Chondrocyte (in vitro differentiated cells): ENCODE measurements at regions not wholly inside any gene's neighbourhood (a gene's known extent, or its start where the extent isn't known, plus 50 kb on each side); places are given as distances from the start of the nearest gene placed in this dataset.

Experiments used
- DNase-seq: peaks from one replicate; pipeline ENCODE4 v3.0.0; 2021; ENCODE audit warnings: mixed read lengths, low spot score
- H3K27ac Mint-ChIP-seq: one replicate; pipeline ENCODE4 v1.8.0; 2021; ENCODE audit warnings: mild to moderate bottlenecking, moderate library complexity, mixed read lengths; ENCODE audit not compliant: unreplicated experiment
- H3K27me3 Mint-ChIP-seq: 2 replicates; pipeline ENCODE4 v1.8.0; 2021; ENCODE audit warnings: low read depth, mixed read lengths
- H3K36me3 Mint-ChIP-seq: 2 replicates; pipeline ENCODE4 v1.8.0; 2021; ENCODE audit warnings: low read depth, mixed read lengths
- H3K4me1 Mint-ChIP-seq: 2 replicates; pipeline ENCODE4 v1.8.0; 2021; ENCODE audit warnings: low read depth, mild to moderate bottlenecking, mixed read lengths
- H3K4me3 Mint-ChIP-seq: one replicate; pipeline ENCODE4 v1.8.0; 2021; ENCODE audit warnings: mild to moderate bottlenecking, moderate library complexity, mixed read lengths; ENCODE audit not compliant: unreplicated experiment
- H3K9me3 Mint-ChIP-seq: 2 replicates; pipeline ENCODE4 v1.8.0; 2021; ENCODE audit warnings: low read depth, mixed read lengths
- TF ChIP-seq, protein P1 (sequence below): fragments of 200-600 bp; sonication (generic); IDR thresholded peaks from 2 replicates; pipeline ENCODE4 v1.5.0; 2021; ENCODE audit warnings: antibody characterized with exemption, mild to moderate bottlenecking, moderate library complexity

GRCh38 chr6:21455071-21455470, 138.5 kb upstream of the SOX4 start:
- Mint-ChIP-seq H3K36me3 (no peaks in the 10 kb centered on the region), H3K4me3 (no peak overlapping the region), H3K9me3 (peaks cover 3% of the 10 kb centered on the region), H3K4me1 (peaks cover 3% of the 10 kb centered on the region), H3K27ac (no peak overlapping the region), H3K27me3 (no peaks in the 10 kb centered on the region)
- no peak for DNase-seq
- TF ChIP-seq, protein P1, sequence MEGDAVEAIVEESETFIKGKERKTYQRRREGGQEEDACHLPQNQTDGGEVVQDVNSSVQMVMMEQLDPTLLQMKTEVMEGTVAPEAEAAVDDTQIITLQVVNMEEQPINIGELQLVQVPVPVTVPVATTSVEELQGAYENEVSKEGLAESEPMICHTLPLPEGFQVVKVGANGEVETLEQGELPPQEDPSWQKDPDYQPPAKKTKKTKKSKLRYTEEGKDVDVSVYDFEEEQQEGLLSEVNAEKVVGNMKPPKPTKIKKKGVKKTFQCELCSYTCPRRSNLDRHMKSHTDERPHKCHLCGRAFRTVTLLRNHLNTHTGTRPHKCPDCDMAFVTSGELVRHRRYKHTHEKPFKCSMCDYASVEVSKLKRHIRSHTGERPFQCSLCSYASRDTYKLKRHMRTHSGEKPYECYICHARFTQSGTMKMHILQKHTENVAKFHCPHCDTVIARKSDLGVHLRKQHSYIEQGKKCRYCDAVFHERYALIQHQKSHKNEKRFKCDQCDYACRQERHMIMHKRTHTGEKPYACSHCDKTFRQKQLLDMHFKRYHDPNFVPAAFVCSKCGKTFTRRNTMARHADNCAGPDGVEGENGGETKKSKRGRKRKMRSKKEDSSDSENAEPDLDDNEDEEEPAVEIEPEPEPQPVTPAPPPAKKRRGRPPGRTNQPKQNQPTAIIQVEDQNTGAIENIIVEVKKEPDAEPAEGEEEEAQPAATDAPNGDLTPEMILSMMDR: no peak

DNA sequence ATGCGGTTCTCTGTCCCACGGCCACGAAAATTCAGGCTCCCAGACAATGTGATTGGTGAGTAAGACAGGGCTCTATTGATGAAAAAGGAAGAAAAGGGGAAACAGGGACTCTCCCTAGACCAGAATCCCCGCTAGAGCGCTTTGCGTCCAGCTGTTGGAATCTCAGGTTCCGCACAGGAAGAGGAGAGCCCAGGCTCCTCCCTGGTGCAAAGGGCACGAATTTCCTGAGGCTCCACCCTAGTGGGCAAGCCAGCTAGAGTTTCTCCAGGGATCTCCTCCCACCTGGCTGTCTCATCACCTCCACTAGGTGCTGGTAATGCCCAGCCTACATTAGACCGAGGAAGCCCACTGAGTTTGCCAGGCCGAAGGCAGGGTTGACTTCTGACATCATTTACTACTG, 135.9 kb upstream of the SOX4 start:
- Mint-ChIP-seq H3K36me3 (no peaks in the 10 kb centered on the region), H3K4me1 (no peaks in the 10 kb centered on the region), H3K4me3 (no peak overlapping the region), H3K27ac (no peak overlapping the region), H3K9me3 (no peaks in the 10 kb centered on the region), H3K27me3 (no peaks in the 10 kb centered on the region)
- DNase-seq: no peak
- TF ChIP-seq, protein P1: no peak

GRCh38 chr6:21459641-21460040, 133.9 kb upstream of the SOX4 start:
- DNase-seq: no peak
- Mint-ChIP-seq H3K27me3 (no peaks in the 10 kb centered on the region), H3K27ac (no peak overlapping the region), H3K4me1 (no peaks in the 10 kb centered on the region), H3K4me3 (no peak overlapping the region), H3K9me3 (no peaks in the 10 kb centered on the region), H3K36me3 (no peaks in the 10 kb centered on the region)
- TF ChIP-seq, protein P1: no peak

GRCh38 chr6:21461844-21462518, 131.6 kb upstream of the SOX4 start:
- H3K4me1 Mint-ChIP-seq: no peaks in the 10 kb centered on the region
- TF ChIP-seq, protein P1: no peak
- H3K27me3 Mint-ChIP-seq: no peaks in the 10 kb centered on the region
- H3K27ac Mint-ChIP-seq: no peak overlapping the region
- no peaks in the 10 kb centered on the region for H3K36me3 Mint-ChIP-seq
- H3K9me3 Mint-ChIP-seq: no peaks in the 10 kb centered on the region
- DNase-seq: no peak
- no peak overlapping the region for H3K4me3 Mint-ChIP-seq

- TF ChIP-seq, protein P1: no peak
- DNase-seq: no peak
- Mint-ChIP-seq H3K27ac (no peak overlapping the region), H3K27me3 (no peaks in the 10 kb centered on the region), H3K4me3 (no peak overlapping the region), H3K4me1 (no peaks in the 10 kb centered on the region), H3K9me3 (no peaks in the 10 kb centered on the region), H3K36me3 (no peaks in the 10 kb centered on the region)
Observed at GRCh38 chr6:21462519-21462852, 131.1 kb upstream of the SOX4 start.
